Heart right ventricle (tissue), 16 donors: ENCODE measurements at regions not wholly inside any gene's neighbourhood (a gene's known extent, or its start where the extent isn't known, plus 50 kb on each side); places are given as distances from the start of the nearest gene placed in this dataset.

Experiments used
- ATAC-seq, 8 donors: fragments of 200-7000 bp; cut with Tn5 transposase; one replicate each; pipeline ENCODE4 v1.9.1; 2020; ENCODE audit warnings: mild to moderate bottlenecking in 8 of 8, moderate library complexity in 8 of 8, moderate number of reproducible peaks in 1 of 8
- DNase-seq, 2 donors: peaks; one replicate each; pipeline ENCODE4 v3.0.0-alpha.2; 2020
- H3K27ac ChIP-seq, 10 donors: fragments of 200-600 bp; sonication (generic) in 2 of 10; one replicate each; pipeline versions ENCODE4 v1.5.0 to v1.8.0; 2020 to 2022; ENCODE audit warnings: mild to moderate bottlenecking in 3 of 10
- H3K27me3 ChIP-seq, 7 donors: fragments of 200-600 bp; one replicate each; pipeline ENCODE4 v1.8.0; 2021 to 2022; ENCODE audit warnings: mild to moderate bottlenecking in 2 of 7
- H3K36me3 ChIP-seq, 9 donors: fragments of 200-600 bp; sonication (generic) in 1 of 9; one replicate each; pipeline versions ENCODE4 v1.5.0 to v1.8.0; 2020 to 2022; ENCODE audit warnings: mild to moderate bottlenecking in 2 of 9
- H3K4me1 ChIP-seq, 9 donors: fragments of 200-600 bp; sonication (generic) in 1 of 9; one replicate each; pipeline versions ENCODE4 v1.5.0 to v1.8.0; 2020 to 2022; ENCODE audit warnings: mild to moderate bottlenecking in 4 of 9
- H3K4me3 ChIP-seq, 10 donors: fragments of 200-600 bp; sonication (generic) in 2 of 10; one replicate each; pipeline versions ENCODE4 v1.5.0 to v1.8.0; 2020 to 2022; ENCODE audit warnings: mild to moderate bottlenecking in 7 of 10, moderate library complexity in 2 of 10
- H3K9me3 ChIP-seq, 11 donors: fragments of 200-600 bp in 10 of 11; sonication (generic) in 2 of 11; one replicate each; pipeline versions ENCODE4 v1.5.0 to v1.8.0; 2013 to 2022; ENCODE audit warnings: mild to moderate bottlenecking in 2 of 11, control low read depth in 1 of 11, moderate library complexity in 1 of 11
- CTCF ChIP-seq, 9 donors: fragments of 200-600 bp; sonication (generic) in 2 of 9; IDR thresholded peaks; one replicate each; pipeline versions ENCODE4 v1.5.0 to v1.8.0; 2021 to 2022; ENCODE audit warnings: antibody characterized with exemption in 9 of 9, mild to moderate bottlenecking in 5 of 9, moderate library complexity in 1 of 9
- WGBS, 2 donors: extraction: QIAGEN DNeasy Blood & Tissue Kit; methylation state at CpG; one replicate each; pipeline ENCODE4 v1.1.7; 2013; ENCODE audit warnings: inconsistent platforms in 1 of 2; 5-methylcytosine and 5-hydroxymethylcytosine counted together
- intact Hi-C, 10 donors: fragments of 100-400 bp; cut with DNase I; formaldehyde crosslinking; loops; one replicate each; pipeline versions ENCODE4 v1.11.1 to v1.14.2; 2022
- donor health status: Arrhythmogenic right ventricular cardiomyopathy.
- donor health status: ischemic (EF 13 %, LVEDD 7.1; RV severe dilation, severe dysfunction).
- donor health status: healthy with polysubstance abuse.
- donor health status: DM: no; HTN: yes; CAD: no.
- donor health status: DM: no; HTN: no; CAD: no.
- donor health status: ischemic (EF 25% LVEDD 6.9; RV normal size, moderate dysfunction).
- donor health status: ischemic (EF 25% LVEDD 5.7; RV mildly dilated, moderate dysfunction).
- donor health status: healthy.
- donor health status: DM: yes; HTN: yes; CAD: no.
- donor health status: Ischemic cardiomyopathy.
- donor health status: ischemic (EF 35%, LVEDD 5.7; RV mildly dilated, moderate dysfunction).
- donor health status: nonischemic (EF 11% LVEDD 7.7; RV severe dilation, severe dysfunction).
- donor health status: DM: yes; HTN: yes; CAD: no.
- donor health status: PGD.
- donor health status: ischemic (EF 29% LVEDD 5.4; RV normal size, mild dysfunction).
- donor health status: nonischemic (EF 23%, LVEDD 6.1; RV moderate dilation, normal function).

- DNase-seq (no peak), ATAC-seq (no peak)
- intact Hi-C loops: no loop called here
- Histone ChIP-seq H3K4me1 (no peaks in the 10 kb centered on the region), H3K4me3 (no peak overlapping the region), H3K9me3 (no peaks in the 10 kb centered on the region), H3K27me3 (no peaks in the 10 kb centered on the region), H3K36me3 (no peaks in the 10 kb centered on the region), H3K27ac (no peak overlapping the region)
- WGBS, 2 donors: 91 to 96% methylated on average over 4 of the region's 4 CpGs
- no peak for TF ChIP-seq CTCF (IDR thresholded peaks at IDR 0.05)
These were observed 75.0 kb upstream of the DYRK2 start for GRCh38 chr12:67573566-67573965.

- no peak for ATAC-seq
- intact Hi-C loops: no loop called here
- no peaks in the 10 kb centered on the region for H3K27me3 ChIP-seq
These were observed 69.4 kb upstream of the DYRK2 start for GRCh38 chr12:67578976-67579661.

GRCh38 chr12:67579662-67580003, 68.9 kb upstream of the DYRK2 start:
- ATAC-seq: no peak
- TF ChIP-seq CTCF (IDR thresholded peaks at IDR 0.05): no peak
- 96% methylated on average over 1 of the region's 1 CpG for WGBS, 2 donors

More at GRCh38 chr12:67578976-67579661, 69.4 kb upstream of the DYRK2 start:
- peak overlapping the region in 1 of 10 donors; percentile 49 for H3K27ac ChIP-seq
- WGBS, 2 donors: 67 to 78% methylated on average over 3 of the region's 3 CpGs
- no peaks in the 10 kb centered on the region for H3K9me3 ChIP-seq
- no peak for DNase-seq
- TF ChIP-seq CTCF (IDR thresholded peaks at IDR 0.05): no peak
- no peak overlapping the region for H3K4me3 ChIP-seq
- peaks cover 0 to 7% (median 0%) of the 10 kb centered on the region in 9 donors for H3K4me1 ChIP-seq
- H3K36me3 ChIP-seq: no peaks in the 10 kb centered on the region

GRCh38 chr12:67582238-67582834, 66.2 kb upstream of the DYRK2 start:
- no peak for DNase-seq
- no peak for ATAC-seq
- 76% methylated on average over 3 of the region's 3 CpGs for WGBS, 2 donors
- intact Hi-C loops: no loop called here
- Histone ChIP-seq H3K4me1 (peaks cover 0 to 7% (median 0%) of the 10 kb centered on the region in 9 donors), H3K4me3 (no peak overlapping the region), H3K9me3 (no peaks in the 10 kb centered on the region), H3K27me3 (no peaks in the 10 kb centered on the region), H3K36me3 (no peaks in the 10 kb centered on the region), H3K27ac (no peak overlapping the region)
- no peak for TF ChIP-seq CTCF (IDR thresholded peaks at IDR 0.05)

More at GRCh38 chr12:67579662-67580003, 68.9 kb upstream of the DYRK2 start:
- Histone ChIP-seq H3K4me1 (peaks cover 0 to 7% (median 0%) of the 10 kb centered on the region in 9 donors), H3K36me3 (no peaks in the 10 kb centered on the region), H3K9me3 (no peaks in the 10 kb centered on the region), H3K27ac (no peak overlapping the region), H3K4me3 (no peak overlapping the region), H3K27me3 (no peaks in the 10 kb centered on the region)
- DNase-seq: no peak
- intact Hi-C loops: no loop called here
